H9 (cell line): ENCODE measurements at regions not wholly inside any gene's neighbourhood (a gene's known extent, or its start where the extent isn't known, plus 50 kb on each side); places are given as distances from the start of the nearest gene placed in this dataset.

Source experiments
- DNase-seq: peaks from one replicate; pipeline ENCODE4 v3.0.0-alpha.2; 2017
- H2AFZ ChIP-seq: one replicate; pipeline ENCODE4 v1.6.1; 2013; ENCODE audit warnings: mild to moderate bottlenecking, low read length, control low read depth, moderate library complexity
- H2AK5ac ChIP-seq: 2 replicates; pipeline ENCODE4 v1.6.1; 2013; ENCODE audit warnings: low read length, control low read depth, mixed read lengths; ENCODE audit not compliant: insufficient read length
- H2BK120ac ChIP-seq: one replicate; pipeline ENCODE4 v1.6.1; 2013; ENCODE audit warnings: low read depth, mild to moderate bottlenecking, low read length, control low read depth, inconsistent platforms; ENCODE audit not compliant: poor library complexity, severe bottlenecking
- H2BK12ac ChIP-seq: 2 replicates; pipeline ENCODE4 v1.6.1; 2013; ENCODE audit warnings: low read length, control low read depth, mixed read lengths, low read depth; ENCODE audit not compliant: insufficient read length
- H2BK15ac ChIP-seq: 2 replicates; pipeline ENCODE4 v1.6.1; 2013; ENCODE audit warnings: low read depth, low read length, control low read depth
- H2BK20ac ChIP-seq: one replicate; pipeline ENCODE4 v1.6.1; 2013; ENCODE audit warnings: low read depth, mild to moderate bottlenecking, low read length, control low read depth, inconsistent platforms; ENCODE audit not compliant: poor library complexity, severe bottlenecking
- H2BK5ac ChIP-seq: 2 replicates; pipeline ENCODE4 v1.6.1; 2013; ENCODE audit warnings: low read length, control low read depth, mixed read lengths; ENCODE audit not compliant: insufficient read length
- H3K14ac ChIP-seq: 2 replicates; pipeline ENCODE4 v1.6.1; 2013; ENCODE audit warnings: low read length, control low read depth; ENCODE audit not compliant: insufficient read depth
- H3K18ac ChIP-seq: 2 replicates; pipeline ENCODE4 v1.6.1; 2013; ENCODE audit warnings: low read depth, mild to moderate bottlenecking, mixed read lengths, low read length, control low read depth; ENCODE audit not compliant: insufficient read length
- H3K23ac ChIP-seq: 2 replicates; pipeline ENCODE4 v1.6.1; 2013; ENCODE audit warnings: low read length, control low read depth, mixed read lengths, low read depth; ENCODE audit not compliant: insufficient read length
- H3K23me2 ChIP-seq: 2 replicates; pipeline ENCODE4 v1.6.1; 2013; ENCODE audit warnings: low read depth, mild to moderate bottlenecking, mixed read lengths, low read length, control low read depth; ENCODE audit not compliant: insufficient read length, poor library complexity, severe bottlenecking
- H3K27ac ChIP-seq: 2 replicates; pipeline ENCODE4 v1.5.1; 2013; ENCODE audit warnings: low read length, control low read depth, mixed read lengths, low read depth; ENCODE audit not compliant: insufficient read length
- H3K27me3 ChIP-seq: 2 replicates; pipeline ENCODE4 v1.6.1; 2013; ENCODE audit warnings: low read length, control low read depth, inconsistent platforms; ENCODE audit not compliant: insufficient read depth
- H3K4ac ChIP-seq: 2 replicates; pipeline ENCODE4 v1.6.1; 2013; ENCODE audit warnings: low read depth, mild to moderate bottlenecking, control low read depth, inconsistent platforms, low read length, moderate library complexity
- H3K4me1 ChIP-seq: 2 replicates; pipeline ENCODE4 v1.6.1; 2013; ENCODE audit warnings: low read length, control low read depth, inconsistent platforms; ENCODE audit not compliant: insufficient read depth
- H3K4me2 ChIP-seq: 2 replicates; pipeline ENCODE4 v1.6.1; 2013; ENCODE audit warnings: low read length, control low read depth, mixed read lengths; ENCODE audit not compliant: insufficient read length, insufficient read depth
- H3K56ac ChIP-seq: 2 replicates; pipeline ENCODE4 v1.6.1; 2013; ENCODE audit warnings: low read depth, mild to moderate bottlenecking, mixed read lengths, low read length, control low read depth; ENCODE audit not compliant: insufficient read length
- H3K79me1 ChIP-seq: 2 replicates; pipeline ENCODE4 v1.6.1; 2013; ENCODE audit warnings: low read depth, mild to moderate bottlenecking, moderate library complexity, low read length, control low read depth, inconsistent platforms; ENCODE audit not compliant: insufficient read depth, poor library complexity, severe bottlenecking
- H3K79me2 ChIP-seq: 2 replicates; pipeline ENCODE4 v1.6.1; 2013; ENCODE audit warnings: low read length, control low read depth, inconsistent platforms; ENCODE audit not compliant: insufficient read depth
- H3K9ac ChIP-seq: 2 replicates; pipeline ENCODE4 v1.6.1; 2013; ENCODE audit warnings: low read length, control low read depth, mixed read lengths; ENCODE audit not compliant: insufficient read length; ENCODE audit errors: extremely low read depth
- H3K9me3 ChIP-seq: one replicate; pipeline ENCODE4 v1.6.1; 2013; ENCODE audit warnings: low read depth, low read length, inconsistent platforms; ENCODE audit not compliant: control insufficient read depth
- H3T11ph ChIP-seq: one replicate; pipeline ENCODE4 v1.6.1; 2013; ENCODE audit warnings: mild to moderate bottlenecking, low read length, control low read depth, inconsistent platforms
- H4K20me1 ChIP-seq: one replicate; pipeline ENCODE4 v1.6.1; 2013; ENCODE audit not compliant: control insufficient read depth, insufficient read length, insufficient read depth
- H4K5ac ChIP-seq: 2 replicates; pipeline ENCODE4 v1.6.1; 2013; ENCODE audit warnings: low read depth, mild to moderate bottlenecking, mixed read lengths, low read length, control low read depth; ENCODE audit not compliant: insufficient read length
- H4K8ac ChIP-seq: replicated peaks from 2 replicates; pipeline ENCODE4 v1.6.1; 2013; ENCODE audit warnings: low read length, control low read depth, mixed read lengths, low read depth; ENCODE audit not compliant: insufficient read length
- H4K91ac ChIP-seq: 2 replicates; pipeline ENCODE4 v1.6.1; 2013; ENCODE audit warnings: low read depth, mild to moderate bottlenecking, moderate library complexity, mixed read lengths, low read length, control low read depth; ENCODE audit not compliant: insufficient read length
- H3K27ac Mint-ChIP-seq, 3 experiments: 2 replicates in 2 of 3; 3 replicates in 1 of 3; pipeline ENCODE4 v1.8.0; 2020 to 2021; ENCODE audit warnings: mixed read lengths in 3 of 3, mild to moderate bottlenecking in 1 of 3, moderate library complexity in 1 of 3
- H3K27me3 Mint-ChIP-seq: 2 replicates; pipeline ENCODE4 v1.8.0; 2021; ENCODE audit warnings: low read depth, mild to moderate bottlenecking, moderate library complexity, mixed read lengths
- H3K36me3 Mint-ChIP-seq, 3 experiments: 2 replicates in 2 of 3; 3 replicates in 1 of 3; pipeline ENCODE4 v1.8.0; 2020 to 2021; ENCODE audit warnings: low read depth in 3 of 3, mixed read lengths in 3 of 3; ENCODE audit not compliant: insufficient read depth in 1 of 3
- H3K4me1 Mint-ChIP-seq, 2 experiments: 2 replicates each; pipeline ENCODE4 v1.8.0; 2020; ENCODE audit warnings: mixed read lengths in 2 of 2
- H3K4me3 Mint-ChIP-seq, 2 experiments: 2 replicates in 1 of 2; 3 replicates in 1 of 2; pipeline ENCODE4 v1.8.0; 2020 to 2021; ENCODE audit warnings: mild to moderate bottlenecking in 2 of 2, mixed read lengths in 2 of 2, moderate library complexity in 1 of 2
- H3K9me3 Mint-ChIP-seq, 2 experiments: 2 replicates in 1 of 2; 3 replicates in 1 of 2; pipeline ENCODE4 v1.8.0; 2020; ENCODE audit warnings: mild to moderate bottlenecking in 2 of 2, mixed read lengths in 2 of 2, moderate library complexity in 1 of 2
- CTCF ChIP-seq: fragments of 200-600 bp; sonication (generic); conservative IDR thresholded peaks from 3 replicates; pipeline ENCODE4 v1.8.0; 2021; ENCODE audit warnings: antibody characterized with exemption, mild to moderate bottlenecking
- WGBS: extraction: QIAGEN DNeasy Blood & Tissue Kit; methylation state at CpG from one replicate; pipeline ENCODE4 v1.1.7; 2013; ENCODE audit warnings: missing lambda C conversion rate, low lambda C conversion rate, mixed read lengths; ENCODE audit not compliant: insufficient read length; ENCODE audit errors: extremely low coverage; 5-methylcytosine and 5-hydroxymethylcytosine counted together

- no peak overlapping the region for H4K8ac ChIP-seq
- H3K9me3 Mint-ChIP-seq = no peaks in the 10 kb centered on the region
- no peaks in the 10 kb centered on the region for H3K79me1 ChIP-seq
- no peak overlapping the region for H3K14ac ChIP-seq
- H4K91ac ChIP-seq = no peak overlapping the region
- H3K23ac ChIP-seq = no peak overlapping the region
- no peak overlapping the region for H3K9ac ChIP-seq
- H3K18ac ChIP-seq = no peak overlapping the region
- no peaks in the 10 kb centered on the region for H3K36me3 Mint-ChIP-seq
- H2BK120ac ChIP-seq = no peak overlapping the region
- peaks cover 3% of the 10 kb centered on the region for H3K27me3 Mint-ChIP-seq
- H3K4me3 Mint-ChIP-seq = no peak overlapping the region
- H2AFZ ChIP-seq = no peak overlapping the region
- no peak overlapping the region for H2AK5ac ChIP-seq
- no peaks in the 10 kb centered on the region for H3K79me2 ChIP-seq
- H2BK15ac ChIP-seq = no peak overlapping the region
- no peak overlapping the region for H3K27ac ChIP-seq
- H2BK12ac ChIP-seq = no peak overlapping the region
- no peaks in the 10 kb centered on the region for H3K4me1 Mint-ChIP-seq
- no peaks in the 10 kb centered on the region for H4K20me1 ChIP-seq
- no peak overlapping the region for H3K56ac ChIP-seq
- no peaks in the 10 kb centered on the region for H3K4me1 ChIP-seq
- no peak overlapping the region for H3K4me2 ChIP-seq
- H3K23me2 ChIP-seq = no peaks in the 10 kb centered on the region
- H3K9me3 ChIP-seq = no peaks in the 10 kb centered on the region
- no peak overlapping the region for H4K5ac ChIP-seq
- no peak overlapping the region for H3K27ac Mint-ChIP-seq
- H3K27me3 ChIP-seq = no peaks in the 10 kb centered on the region
- no peak overlapping the region for H2BK5ac ChIP-seq
- WGBS = no CpG with 5 or more reads among the region's 6 CpGs
- H3K4ac ChIP-seq = no peak overlapping the region
- no peak overlapping the region for H3T11ph ChIP-seq
- DNase-seq = no peak
- TF ChIP-seq CTCF = no peak
- H2BK20ac ChIP-seq = no peak overlapping the region
Observed at GRCh38 chr7:156204820-156205219, 392.6 kb upstream of the SHH start.
